ENCODE measurements at regions not wholly inside any gene's neighbourhood (a gene's known extent, or its start where the extent isn't known, plus 50 kb on each side); places are given as distances from the start of the nearest gene placed in this dataset.
"Not testable (repeated sequence)": the region's sequence is repeated elsewhere in the genome, so short reads cannot be mapped to it uniquely, and the experiment has no call there.

DNA sequence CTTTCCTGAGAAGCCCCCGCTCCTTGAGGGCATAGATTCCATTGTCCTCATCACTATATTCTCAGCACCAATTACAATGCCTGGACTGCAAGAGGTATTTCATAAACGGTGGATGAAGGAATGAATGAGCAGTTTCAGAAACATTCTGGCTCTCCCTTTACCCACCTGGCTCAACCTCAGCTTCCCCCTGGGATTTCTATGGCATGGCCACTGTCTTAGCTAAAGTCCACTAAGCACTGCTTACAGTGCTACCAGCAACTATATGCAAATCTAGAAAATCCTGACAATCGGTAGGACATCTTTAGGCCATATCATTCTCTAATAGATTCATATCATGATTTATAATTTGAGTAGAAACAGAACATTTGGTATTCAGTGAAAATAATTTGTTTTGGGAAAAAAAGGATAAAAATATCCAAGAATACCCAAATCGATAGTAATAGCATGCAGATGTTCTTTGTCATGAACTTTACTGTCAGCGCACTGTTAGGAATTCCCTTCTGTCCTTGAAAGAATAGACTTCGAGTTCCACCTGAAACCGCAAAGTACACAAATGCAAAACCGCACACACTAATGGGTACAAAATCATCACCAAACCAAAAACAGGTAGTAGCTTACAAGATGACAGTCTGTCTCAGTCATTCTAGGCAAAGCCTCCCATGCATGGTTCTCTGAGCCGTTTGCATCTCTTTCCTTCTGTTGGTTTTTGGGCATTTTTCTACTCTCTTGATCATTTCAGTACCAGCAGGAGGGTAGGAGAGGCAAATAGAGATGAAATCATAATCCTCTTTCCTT lies 303.6 kb upstream of the ID2 start:
- Histone ChIP-seq H3K4me1 (ENCODE audit: control insufficient read depth, insufficient read depth, low read length, poor library complexity, severe bottlenecking) (no peaks in the 10 kb centered on the region), H3K27ac (ENCODE audit: low read depth, low read length, severe bottlenecking) (no peak overlapping the region), H3K4me3 (ENCODE audit: extremely low read depth, insufficient read depth, low read length, poor library complexity, severe bottlenecking) (no peak overlapping the region), H3K36me3 (ENCODE audit: control insufficient read depth, insufficient read depth, low read length) (no peaks in the 10 kb centered on the region), H3K9me3 (ENCODE audit: control insufficient read depth, low read length) (no peaks in the 10 kb centered on the region)
- WGBS, 2 experiments (ENCODE audit: insufficient coverage in 2 of 2): 88 to 95% methylated on average over 5 to 6 of the region's 9 CpGs

- 87 to 90% methylated on average over 3 to 5 of the region's 8 CpGs for WGBS, 2 experiments (ENCODE audit: insufficient coverage in 2 of 2)
- Histone ChIP-seq H3K36me3 (ENCODE audit: control insufficient read depth, insufficient read depth, low read length) (no peaks in the 10 kb centered on the region), H3K4me3 (ENCODE audit: extremely low read depth, insufficient read depth, low read length, poor library complexity, severe bottlenecking) (no peak overlapping the region), H3K9me3 (ENCODE audit: control insufficient read depth, low read length) (no peaks in the 10 kb centered on the region), H3K27ac (ENCODE audit: low read depth, low read length, severe bottlenecking) (no peak overlapping the region), H3K4me1 (ENCODE audit: control insufficient read depth, insufficient read depth, low read length, poor library complexity, severe bottlenecking) (no peaks in the 10 kb centered on the region)
These were observed 302.7 kb upstream of the ID2 start for GRCh38 chr2:8379128-8379527.

DNA sequence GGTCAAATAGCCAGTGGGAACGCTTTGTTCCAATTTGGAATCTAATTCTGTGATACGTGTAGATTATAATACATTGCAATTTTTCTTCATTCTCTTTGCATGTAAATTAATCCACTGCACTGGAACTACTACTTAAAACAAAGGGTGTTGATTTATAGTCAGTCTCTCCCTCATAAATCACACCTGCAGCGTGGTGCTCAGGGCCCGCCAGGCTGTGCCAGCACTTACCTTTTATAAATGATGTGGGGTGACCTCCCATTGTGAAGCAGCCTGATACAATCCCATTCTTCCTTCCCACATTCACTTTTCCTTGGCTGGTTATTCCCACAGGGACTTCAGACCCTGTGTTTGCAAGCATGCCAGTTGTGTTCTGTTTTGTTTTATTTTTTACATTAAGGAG lies 302.3 kb upstream of the ID2 start:
- Histone ChIP-seq H3K27ac (ENCODE audit: low read depth, low read length, severe bottlenecking) (no peak overlapping the region), H3K36me3 (ENCODE audit: control insufficient read depth, insufficient read depth, low read length) (no peaks in the 10 kb centered on the region), H3K4me1 (ENCODE audit: control insufficient read depth, insufficient read depth, low read length, poor library complexity, severe bottlenecking) (no peaks in the 10 kb centered on the region), H3K9me3 (ENCODE audit: control insufficient read depth, low read length) (no peaks in the 10 kb centered on the region), H3K4me3 (ENCODE audit: extremely low read depth, insufficient read depth, low read length, poor library complexity, severe bottlenecking) (no peak overlapping the region)
- no CpG with 5 or more reads among the region's 4 CpGs for WGBS, 2 experiments (ENCODE audit: insufficient coverage in 2 of 2)

DNA sequence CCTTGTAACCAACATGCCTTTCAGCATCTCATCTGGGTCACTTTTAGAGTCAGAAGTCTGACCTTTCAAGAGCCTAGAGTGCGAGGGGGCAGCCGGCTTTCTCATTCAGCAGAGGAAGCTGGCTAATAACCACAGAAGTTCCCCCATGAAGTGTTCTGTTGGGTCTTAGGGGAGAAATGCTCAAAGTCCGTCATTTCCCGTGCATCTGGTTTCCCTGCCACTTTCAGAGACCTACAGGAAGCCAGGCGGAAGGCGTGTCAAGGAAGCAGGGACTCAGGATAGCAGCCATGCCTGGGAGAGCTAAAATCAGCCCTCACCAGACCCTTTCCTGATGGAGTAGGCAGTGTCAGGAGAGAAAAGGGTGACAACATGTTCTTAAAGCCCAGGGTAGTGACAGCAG lies 301.8 kb upstream of the ID2 start:
- H3K4me1 ChIP-seq (ENCODE audit: control insufficient read depth, insufficient read depth, low read length, poor library complexity, severe bottlenecking): no peaks in the 10 kb centered on the region
- 82 to 91% methylated on average over 5 to 6 of the region's 6 CpGs for WGBS, 2 experiments (ENCODE audit: insufficient coverage in 2 of 2)
- H3K36me3 ChIP-seq (ENCODE audit: control insufficient read depth, insufficient read depth, low read length): no peaks in the 10 kb centered on the region
- no peak overlapping the region for H3K27ac ChIP-seq (ENCODE audit: low read depth, low read length, severe bottlenecking)
- no peak overlapping the region for H3K4me3 ChIP-seq (ENCODE audit: extremely low read depth, insufficient read depth, low read length, poor library complexity, severe bottlenecking)
- H3K9me3 ChIP-seq (ENCODE audit: control insufficient read depth, low read length): no peaks in the 10 kb centered on the region

- WGBS, 2 experiments (ENCODE audit: insufficient coverage in 2 of 2): 97 to 100% methylated on average over 1 to 3 of the region's 3 CpGs
- H3K9me3 ChIP-seq (ENCODE audit: control insufficient read depth, low read length): no peaks in the 10 kb centered on the region
- no peak overlapping the region for H3K27ac ChIP-seq (ENCODE audit: low read depth, low read length, severe bottlenecking)
- H3K36me3 ChIP-seq (ENCODE audit: control insufficient read depth, insufficient read depth, low read length): no peaks in the 10 kb centered on the region
- H3K4me3 ChIP-seq (ENCODE audit: extremely low read depth, insufficient read depth, low read length, poor library complexity, severe bottlenecking): no peak overlapping the region
- H3K4me1 ChIP-seq (ENCODE audit: control insufficient read depth, insufficient read depth, low read length, poor library complexity, severe bottlenecking): no peaks in the 10 kb centered on the region
These were observed 301.3 kb upstream of the ID2 start for GRCh38 chr2:8380566-8380965.

DNA sequence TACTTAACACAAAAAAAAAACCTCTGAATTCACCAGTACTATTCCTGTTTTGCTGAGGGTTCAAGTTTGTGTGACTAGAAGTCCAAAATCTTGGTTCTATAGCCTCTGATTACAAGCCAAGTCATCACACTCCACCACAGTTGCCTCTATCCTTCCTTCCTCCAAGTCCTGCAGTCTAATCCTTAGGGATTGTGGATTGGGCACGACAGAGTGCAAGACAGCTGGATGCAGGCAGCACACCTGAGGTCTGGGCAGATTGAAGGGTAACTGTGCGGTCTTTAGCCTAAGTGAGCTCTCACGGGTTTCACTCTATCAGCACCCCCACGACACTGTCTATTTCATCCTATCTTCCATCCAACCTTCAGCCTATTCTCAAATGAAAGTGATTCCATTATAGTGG lies 299.4 kb upstream of the ID2 start:
- Histone ChIP-seq H3K4me1 (ENCODE audit: control insufficient read depth, insufficient read depth, low read length, poor library complexity, severe bottlenecking) (no peaks in the 10 kb centered on the region), H3K9me3 (ENCODE audit: control insufficient read depth, low read length) (no peaks in the 10 kb centered on the region), H3K36me3 (ENCODE audit: control insufficient read depth, insufficient read depth, low read length) (no peaks in the 10 kb centered on the region), H3K27ac (ENCODE audit: low read depth, low read length, severe bottlenecking) (no peak overlapping the region), H3K4me3 (ENCODE audit: extremely low read depth, insufficient read depth, low read length, poor library complexity, severe bottlenecking) (no peak overlapping the region)
- 89 to 92% methylated on average over 3 of the region's 4 CpGs for WGBS, 2 experiments (ENCODE audit: insufficient coverage in 2 of 2)

DNA sequence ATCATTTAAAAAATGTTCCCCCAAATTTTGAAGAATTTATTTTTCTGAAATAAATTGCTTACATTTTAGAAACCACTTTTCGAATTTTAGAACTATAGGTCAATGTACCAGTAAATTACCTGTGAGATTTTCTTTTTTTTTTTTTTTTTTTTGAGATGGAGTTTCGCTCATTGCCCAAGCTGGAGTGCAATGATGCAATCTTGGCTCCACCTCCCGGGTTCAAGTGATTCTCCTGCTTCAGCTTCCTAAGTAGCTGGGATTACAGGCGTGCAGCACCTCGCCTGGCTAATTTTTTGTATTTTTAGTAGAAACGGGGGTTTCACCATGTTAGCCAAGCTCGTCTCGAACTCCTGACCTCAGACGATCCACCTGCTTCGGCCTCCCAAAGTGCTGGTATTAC lies 295.1 kb upstream of the ID2 start:
- H3K36me3 ChIP-seq (ENCODE audit: control insufficient read depth, insufficient read depth, low read length); H3K27ac ChIP-seq (ENCODE audit: low read depth, low read length, severe bottlenecking); H3K9me3 ChIP-seq (ENCODE audit: control insufficient read depth, low read length); H3K4me3 ChIP-seq (ENCODE audit: extremely low read depth, insufficient read depth, low read length, poor library complexity, severe bottlenecking); H3K4me1 ChIP-seq (ENCODE audit: control insufficient read depth, insufficient read depth, low read length, poor library complexity, severe bottlenecking): not testable (repeated sequence)
- WGBS, 2 experiments (ENCODE audit: insufficient coverage in 2 of 2): 97 to 98% methylated on average over 3 to 5 of the region's 10 CpGs

DNA sequence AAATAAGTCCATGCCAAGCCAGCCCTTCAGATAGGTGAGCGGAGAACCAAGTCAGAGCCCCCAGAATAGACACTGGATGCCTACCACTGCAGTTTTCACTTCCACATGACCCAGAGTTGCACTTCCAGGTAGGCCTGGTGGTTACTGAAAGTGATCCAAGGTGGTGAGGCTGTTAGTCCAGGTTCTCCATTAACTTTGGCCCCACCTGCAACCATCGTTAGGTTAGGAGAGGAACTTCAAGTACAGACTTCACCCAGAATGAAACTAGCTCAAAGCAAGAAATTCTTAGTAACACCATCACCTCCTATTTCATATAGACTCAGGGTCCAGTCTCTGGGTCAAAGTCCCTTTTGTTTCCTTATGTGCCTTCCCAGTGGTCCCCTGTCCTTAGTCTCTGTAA lies 293.1 kb upstream of the ID2 start:
- 86 to 93% methylated on average over 1 to 2 of the region's 2 CpGs for WGBS, 2 experiments (ENCODE audit: insufficient coverage in 2 of 2)
- H3K9me3 ChIP-seq (ENCODE audit: control insufficient read depth, low read length): no peaks in the 10 kb centered on the region

GRCh38 chr2:8389431-8390108 lies 292.3 kb upstream of the ID2 start:
- H3K9me3 ChIP-seq (ENCODE audit: control insufficient read depth, low read length): no peaks in the 10 kb centered on the region
- H3K27ac ChIP-seq (ENCODE audit: low read depth, low read length, severe bottlenecking): no peak overlapping the region
- peaks cover 9% of the 10 kb centered on the region for H3K4me1 ChIP-seq (ENCODE audit: control insufficient read depth, insufficient read depth, low read length, poor library complexity, severe bottlenecking)
- 57 to 60% methylated on average over 1 of the region's 4 CpGs for WGBS, 2 experiments (ENCODE audit: insufficient coverage in 2 of 2)
- H3K36me3 ChIP-seq (ENCODE audit: control insufficient read depth, insufficient read depth, low read length): no peaks in the 10 kb centered on the region
- H3K4me3 ChIP-seq (ENCODE audit: extremely low read depth, insufficient read depth, low read length, poor library complexity, severe bottlenecking): no peak overlapping the region

More for the DNA sequence above, 293.1 kb upstream of the ID2 start:
- H3K36me3 ChIP-seq (ENCODE audit: control insufficient read depth, insufficient read depth, low read length): no peaks in the 10 kb centered on the region
- H3K4me1 ChIP-seq (ENCODE audit: control insufficient read depth, insufficient read depth, low read length, poor library complexity, severe bottlenecking): peaks cover 9% of the 10 kb centered on the region
- H3K27ac ChIP-seq (ENCODE audit: low read depth, low read length, severe bottlenecking): no peak overlapping the region
- no peak overlapping the region for H3K4me3 ChIP-seq (ENCODE audit: extremely low read depth, insufficient read depth, low read length, poor library complexity, severe bottlenecking)

- H3K27ac ChIP-seq (ENCODE audit: low read depth, low read length, severe bottlenecking): no peak overlapping the region
- 94 to 96% methylated on average over 2 of the region's 2 CpGs for WGBS, 2 experiments (ENCODE audit: insufficient coverage in 2 of 2)
- no peak overlapping the region for H3K4me3 ChIP-seq (ENCODE audit: extremely low read depth, insufficient read depth, low read length, poor library complexity, severe bottlenecking)
- no peaks in the 10 kb centered on the region for H3K36me3 ChIP-seq (ENCODE audit: control insufficient read depth, insufficient read depth, low read length)
- peaks cover 9% of the 10 kb centered on the region for H3K4me1 ChIP-seq (ENCODE audit: control insufficient read depth, insufficient read depth, low read length, poor library complexity, severe bottlenecking)
- no peaks in the 10 kb centered on the region for H3K9me3 ChIP-seq (ENCODE audit: control insufficient read depth, low read length)
These were observed 290.7 kb upstream of the ID2 start for GRCh38 chr2:8391126-8391525.

DNA sequence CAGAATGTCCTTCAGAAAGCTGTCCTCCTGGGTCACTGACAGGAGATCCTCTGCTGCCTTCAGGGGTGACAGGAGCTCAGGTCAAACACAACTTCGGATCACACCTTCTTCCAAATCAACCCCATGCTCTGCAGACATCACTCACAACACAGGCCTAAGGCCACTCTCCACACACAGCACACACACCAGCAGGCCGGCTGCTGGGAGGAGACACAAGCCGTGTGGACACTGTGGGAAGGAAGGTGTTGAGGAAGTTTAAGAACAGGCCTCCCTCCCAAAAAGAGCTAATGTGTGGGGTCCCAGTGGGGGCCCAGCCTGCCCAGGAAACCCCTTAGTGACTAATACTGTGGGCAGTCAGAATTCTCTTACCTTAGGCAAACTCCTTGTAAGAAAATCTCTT lies 290.3 kb upstream of the ID2 start:
- no peaks in the 10 kb centered on the region for H3K9me3 ChIP-seq (ENCODE audit: control insufficient read depth, low read length)
- H3K4me3 ChIP-seq (ENCODE audit: extremely low read depth, insufficient read depth, low read length, poor library complexity, severe bottlenecking): no peak overlapping the region
- 60% methylated on average over 1 of the region's 3 CpGs; no CpG with 5 or more reads in 1 of the 2 experiments for WGBS, 2 experiments (ENCODE audit: insufficient coverage in 2 of 2)
- no peaks in the 10 kb centered on the region for H3K36me3 ChIP-seq (ENCODE audit: control insufficient read depth, insufficient read depth, low read length)
- no peak overlapping the region for H3K27ac ChIP-seq (ENCODE audit: low read depth, low read length, severe bottlenecking)
- peaks cover 9% of the 10 kb centered on the region for H3K4me1 ChIP-seq (ENCODE audit: control insufficient read depth, insufficient read depth, low read length, poor library complexity, severe bottlenecking)

All from mesodermal cell (in vitro differentiated cells).